Mononuclear cell (primary cell): ENCODE measurements at regions not wholly inside any gene's neighbourhood (a gene's known extent, or its start where the extent isn't known, plus 50 kb on each side); places are given as distances from the start of the nearest gene placed in this dataset.
"Not testable (repeated sequence)": the region's sequence is repeated elsewhere in the genome, so short reads cannot be mapped to it uniquely, and the experiment has no call there.

Source experiments
- H3K27me3 ChIP-seq: 2 replicates; pipeline ENCODE4 v1.6.0; 2011; ENCODE audit warnings: low read length, control low read depth; ENCODE audit not compliant: insufficient read depth
- H3K4me1 ChIP-seq: 2 replicates; pipeline ENCODE4 v1.5.1; 2011; ENCODE audit warnings: mild to moderate bottlenecking, low read length, control low read depth; ENCODE audit not compliant: insufficient read depth
- H3K4me3 ChIP-seq: 2 replicates; pipeline ENCODE4 v1.5.1; 2011; ENCODE audit warnings: mild to moderate bottlenecking, low read length, moderate library complexity
- H3K9me3 ChIP-seq: 2 replicates; pipeline ENCODE4 v1.5.1; 2011; ENCODE audit warnings: low read depth, mild to moderate bottlenecking, control low read depth, low read length

- H3K27me3 ChIP-seq, H3K4me3 ChIP-seq, H3K9me3 ChIP-seq, H3K4me1 ChIP-seq: not testable (repeated sequence)
Observed at GRCh38 chr17:20674374-20674773, 94.8 kb downstream of the CDRT15L2 start.

- not testable (repeated sequence) for H3K9me3 ChIP-seq, H3K4me1 ChIP-seq, H3K4me3 ChIP-seq, H3K27me3 ChIP-seq
Observed at GRCh38 chr17:20675707-20676106, 96.2 kb downstream of the CDRT15L2 start.

GRCh38 chr17:20676656-20677055 is 97.1 kb downstream of the CDRT15L2 start:
- not testable (repeated sequence) for H3K9me3 ChIP-seq, H3K27me3 ChIP-seq, H3K4me3 ChIP-seq, H3K4me1 ChIP-seq

DNA sequence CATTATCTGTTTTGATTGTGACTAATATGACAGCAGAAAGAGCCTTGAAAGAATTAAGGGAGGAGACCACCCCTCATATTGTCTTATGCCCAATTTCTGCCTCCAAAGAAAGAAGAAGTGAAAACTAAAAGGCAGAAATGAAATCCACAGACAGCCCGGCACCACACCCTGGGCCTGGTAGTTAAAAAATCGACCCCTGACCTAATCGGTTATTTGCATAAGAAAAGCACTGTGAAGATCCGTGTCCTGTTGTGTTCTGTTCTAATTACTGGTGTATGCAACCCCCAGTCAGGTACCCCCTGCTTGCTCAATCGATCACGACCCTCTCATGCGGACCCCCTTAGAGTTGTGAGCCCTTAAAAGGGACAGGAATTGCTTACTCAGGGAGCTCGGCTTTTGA is 97.9 kb downstream of the CDRT15L2 start:
- H3K4me3 ChIP-seq, H3K4me1 ChIP-seq, H3K9me3 ChIP-seq, H3K27me3 ChIP-seq: not testable (repeated sequence)

DNA sequence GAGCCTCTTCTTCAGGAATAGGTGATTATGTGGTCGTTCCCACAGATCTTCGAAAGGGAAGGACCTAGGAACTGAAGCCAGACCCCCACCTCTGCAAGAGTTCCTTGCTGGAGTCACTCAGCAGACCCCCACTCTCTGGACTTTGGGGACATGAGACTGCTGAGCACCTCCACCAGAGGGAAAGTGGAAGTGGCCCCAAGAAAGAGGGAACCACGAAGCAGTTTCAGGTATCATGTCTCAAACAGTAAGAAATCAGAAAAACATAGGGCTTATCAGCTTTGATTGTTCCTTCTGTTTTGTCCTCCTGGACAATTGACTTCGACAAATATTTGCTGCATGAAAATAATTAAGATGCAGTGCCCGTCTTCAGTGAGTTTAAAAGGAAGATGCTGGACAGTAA is 98.9 kb downstream of the CDRT15L2 start:
- not testable (repeated sequence) for H3K4me3 ChIP-seq, H3K4me1 ChIP-seq, H3K9me3 ChIP-seq, H3K27me3 ChIP-seq

DNA sequence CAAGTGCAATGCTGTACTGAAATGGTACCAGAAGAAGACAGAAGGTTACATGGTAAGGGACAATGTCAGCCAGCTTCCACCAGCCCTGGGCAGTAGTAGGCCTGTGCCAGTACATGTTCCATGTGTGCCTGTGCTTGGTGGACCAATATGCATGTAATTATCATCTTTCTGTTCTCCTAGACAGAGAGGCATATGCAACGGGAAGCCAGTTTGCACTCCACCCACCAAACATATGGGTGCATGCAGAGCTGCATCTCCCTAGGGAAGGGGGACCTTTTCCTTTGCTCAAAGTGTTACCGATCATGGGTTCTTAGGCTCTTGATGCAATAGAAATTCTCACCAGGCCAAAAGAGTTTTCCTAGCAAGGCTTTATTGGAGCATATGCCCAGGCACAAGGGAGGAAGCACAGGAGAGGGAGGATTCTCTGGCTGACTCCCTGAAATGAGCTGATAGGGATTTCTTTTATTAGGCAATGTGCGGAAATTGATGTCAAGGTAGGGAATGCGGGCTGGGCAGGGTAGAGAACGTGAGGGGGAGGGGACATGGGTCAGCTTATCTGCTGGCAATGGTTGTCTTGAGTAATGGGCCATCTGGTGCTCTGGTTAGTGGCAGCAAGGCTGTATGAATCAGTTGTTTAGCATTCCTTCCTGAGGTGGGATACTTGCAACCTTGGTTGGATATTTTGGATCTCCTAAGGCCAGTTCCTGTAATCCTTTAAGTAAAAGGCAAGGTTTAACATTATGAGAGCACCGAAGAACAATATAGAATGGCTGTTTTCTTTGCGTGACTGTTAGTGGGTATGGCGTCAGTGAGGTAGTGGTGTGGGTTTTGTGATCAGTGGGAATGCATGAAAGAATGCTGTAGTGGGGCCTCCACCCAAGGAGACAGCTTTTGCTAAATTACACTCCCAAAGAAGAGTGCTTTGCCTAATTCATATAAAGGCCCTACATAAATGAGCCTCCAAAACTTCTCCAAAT is 102.5 kb downstream of the CDRT15L2 start:
- not testable (repeated sequence) for H3K9me3 ChIP-seq, H3K27me3 ChIP-seq, H3K4me1 ChIP-seq, H3K4me3 ChIP-seq

- not testable (repeated sequence) for H3K27me3 ChIP-seq, H3K4me1 ChIP-seq, H3K4me3 ChIP-seq, H3K9me3 ChIP-seq
Observed at GRCh38 chr17:20683651-20684229, 104.2 kb downstream of the CDRT15L2 start.

DNA sequence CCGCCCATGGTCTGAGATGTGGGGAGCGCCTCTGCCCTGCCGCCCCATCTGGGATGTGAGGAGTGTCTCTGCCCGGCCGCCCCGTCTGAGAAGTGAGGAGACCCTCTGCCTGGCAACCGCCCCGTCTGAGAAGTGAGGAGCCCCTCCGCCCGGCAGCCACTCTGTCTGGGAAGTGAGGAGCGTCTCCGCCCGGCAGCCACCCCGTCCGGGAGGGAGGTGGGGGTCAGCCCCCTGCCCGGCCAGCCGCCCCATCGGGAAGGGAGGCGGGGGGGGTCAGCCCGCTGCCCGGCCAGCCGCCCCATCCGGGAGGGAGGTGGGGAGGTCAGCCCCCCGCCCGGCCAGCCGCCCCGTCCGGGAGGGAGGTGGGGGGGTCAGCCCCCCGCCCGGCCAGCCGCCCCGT is 105.5 kb downstream of the CDRT15L2 start:
- not testable (repeated sequence) for H3K4me3 ChIP-seq, H3K27me3 ChIP-seq, H3K9me3 ChIP-seq, H3K4me1 ChIP-seq

- H3K4me3 ChIP-seq, H3K27me3 ChIP-seq, H3K4me1 ChIP-seq, H3K9me3 ChIP-seq: not testable (repeated sequence)
Observed at GRCh38 chr17:20687584-20687983, 108.1 kb downstream of the CDRT15L2 start.

DNA sequence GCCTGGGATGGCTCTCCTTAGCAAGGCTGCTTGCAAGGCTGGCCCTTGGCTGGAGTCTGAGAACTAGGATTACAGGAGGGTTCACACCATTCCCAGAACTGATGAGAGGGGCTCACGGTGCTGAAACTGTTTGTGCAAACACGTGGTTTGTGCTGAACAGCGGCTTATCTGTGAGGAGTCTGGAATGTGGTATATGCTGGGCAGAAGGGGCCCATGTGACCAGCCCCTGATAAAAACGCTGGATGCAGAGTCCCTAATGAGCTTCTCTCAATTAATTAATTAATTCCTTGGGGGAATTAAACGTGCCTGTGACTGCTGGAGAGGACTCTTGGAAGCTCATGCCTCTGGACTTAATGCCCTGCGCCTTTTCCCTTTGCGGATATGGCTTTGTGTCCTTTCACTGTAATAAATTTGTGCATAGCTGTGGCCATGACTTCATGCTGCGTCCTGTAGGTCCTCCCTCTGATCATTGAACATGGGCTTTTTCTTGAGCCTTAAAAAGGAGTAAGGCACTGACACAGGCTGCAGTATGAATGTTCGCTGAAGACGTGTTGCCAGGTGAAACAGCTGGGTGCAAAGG is 109.7 kb downstream of the CDRT15L2 start:
- H3K27me3 ChIP-seq, H3K4me1 ChIP-seq, H3K4me3 ChIP-seq, H3K9me3 ChIP-seq: not testable (repeated sequence)

DNA sequence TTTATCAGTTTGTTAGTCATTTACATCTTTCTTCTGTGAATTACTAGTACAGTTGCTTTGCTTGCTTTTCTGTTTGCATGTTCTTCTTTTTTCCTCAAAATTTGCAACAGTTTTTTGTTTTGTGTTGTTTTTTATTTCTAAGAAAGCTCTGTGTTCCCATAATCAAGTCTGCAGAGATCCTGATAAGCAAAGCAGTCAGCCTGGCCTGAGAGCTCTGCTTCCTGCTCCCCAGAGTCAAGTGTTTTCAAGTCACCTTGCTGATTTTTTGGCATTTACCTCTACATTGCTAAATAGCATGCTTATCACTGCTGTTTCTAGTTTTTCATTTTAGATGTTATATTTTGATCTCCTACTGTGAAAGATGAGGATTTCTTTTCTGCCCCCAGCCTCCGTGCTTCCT is 113.2 kb downstream of the CDRT15L2 start:
- not testable (repeated sequence) for H3K27me3 ChIP-seq, H3K4me1 ChIP-seq

GRCh38 chr17:20695871-20696270 is 116.3 kb downstream of the CDRT15L2 start:
- not testable (repeated sequence) for H3K9me3 ChIP-seq, H3K27me3 ChIP-seq, H3K4me3 ChIP-seq
- H3K4me1 ChIP-seq: peaks cover 18% of the 10 kb centered on the region

More for the DNA sequence above, 113.2 kb downstream of the CDRT15L2 start:
- H3K4me3 ChIP-seq, H3K9me3 ChIP-seq: not testable (repeated sequence)

DNA sequence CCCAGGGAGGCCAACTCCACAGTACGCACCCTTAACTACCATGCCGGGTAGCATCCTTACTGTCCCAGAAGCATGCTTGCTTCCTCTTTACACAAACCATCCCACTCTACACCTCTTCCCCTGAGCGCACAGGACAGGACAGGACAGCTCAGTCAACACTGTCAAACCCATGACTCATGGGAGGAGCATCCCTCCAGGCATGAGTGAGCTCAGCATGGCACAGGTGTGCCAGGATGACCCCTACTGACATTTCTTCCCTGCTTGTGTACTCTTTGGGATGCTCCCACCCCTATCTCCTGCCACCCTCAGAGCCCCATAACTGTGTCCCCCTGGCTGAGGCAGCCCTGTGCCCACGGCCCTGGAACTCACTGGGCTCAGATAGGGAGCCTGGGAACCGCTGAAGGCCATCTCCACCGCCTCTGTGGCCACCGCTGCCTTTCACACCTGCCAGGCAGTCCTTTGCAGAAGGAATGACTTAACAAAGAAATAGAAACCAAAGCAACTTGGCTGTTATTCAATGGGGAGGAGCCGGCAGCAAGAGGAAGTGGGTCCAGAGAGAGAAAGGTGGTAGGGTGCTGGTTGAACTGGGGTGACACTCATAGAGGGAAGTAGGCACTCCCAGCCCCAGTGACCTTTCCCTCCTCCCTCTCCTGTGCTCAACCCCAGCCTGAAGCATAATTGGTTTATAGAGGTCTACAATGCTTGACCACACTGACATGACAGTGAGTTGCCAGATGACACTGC is 119.1 kb downstream of the CDRT15L2 start:
- H3K9me3 ChIP-seq, H3K27me3 ChIP-seq: not testable (repeated sequence)
- peak overlapping the region; percentile 19 for H3K4me3 ChIP-seq
- H3K4me1 ChIP-seq: peaks cover 18% of the 10 kb centered on the region

DNA sequence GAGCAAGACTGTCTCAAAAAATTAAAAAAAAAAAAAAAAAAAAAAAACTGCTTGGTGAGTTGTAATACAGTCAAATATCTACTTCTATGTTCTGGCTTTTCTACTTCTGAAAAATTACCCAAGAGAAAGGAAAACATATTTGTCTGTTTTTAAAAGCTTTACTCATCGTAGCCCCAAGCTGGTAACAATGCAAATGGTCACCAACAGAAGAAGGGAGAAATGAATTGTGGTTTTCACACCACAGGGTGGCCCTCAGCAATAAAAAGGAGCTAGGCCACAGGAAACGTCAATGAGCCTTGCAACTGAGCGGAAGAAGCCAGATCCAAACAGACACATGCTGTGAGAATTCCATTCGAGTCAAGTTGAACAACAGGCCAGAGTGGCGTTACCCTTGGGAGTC is 121.0 kb downstream of the CDRT15L2 start:
- H3K4me1 ChIP-seq: peaks cover 18% of the 10 kb centered on the region
- not testable (repeated sequence) for H3K27me3 ChIP-seq

GRCh38 chr17:20701366-20701765 is 121.8 kb downstream of the CDRT15L2 start:
- not testable (repeated sequence) for H3K9me3 ChIP-seq, H3K27me3 ChIP-seq, H3K4me3 ChIP-seq
- peaks cover 18% of the 10 kb centered on the region for H3K4me1 ChIP-seq

More for the DNA sequence above, 121.0 kb downstream of the CDRT15L2 start:
- not testable (repeated sequence) for H3K4me3 ChIP-seq, H3K9me3 ChIP-seq
